Cardiac muscle cell (in vitro differentiated cells and primary cell): ENCODE measurements at regions not wholly inside any gene's neighbourhood (a gene's known extent, or its start where the extent isn't known, plus 50 kb on each side); places are given as distances from the start of the nearest gene placed in this dataset.

Experiments
- DNase-seq, 2 donors: peaks; one replicate each; pipeline versions ENCODE4 v3.0.0 to v3.0.0-alpha.2; 2010 to 2017; ENCODE audit warnings: low read depth in 1 of 2, low spot score in 1 of 2
- H3K27ac ChIP-seq: fragments of 200-600 bp; sonication (generic); 2 replicates; pipeline ENCODE4 v1.5.1; 2016
- H3K27me3 ChIP-seq: fragments of 200-600 bp; sonication (generic); 2 replicates; pipeline ENCODE4 v1.6.0; 2016; ENCODE audit warnings: control low read depth
- H3K36me3 ChIP-seq: fragments of 200-600 bp; sonication (generic); 2 replicates; pipeline ENCODE4 v1.5.1; 2016; ENCODE audit warnings: control low read depth
- H3K4me1 ChIP-seq: fragments of 200-600 bp; sonication (generic); 2 replicates; pipeline ENCODE4 v1.8.1; 2017; ENCODE audit warnings: low read depth, mild to moderate bottlenecking, mixed run types
- H3K4me3 ChIP-seq: fragments of 200-600 bp; sonication (generic); 2 replicates; pipeline ENCODE4 v1.5.1; 2016; ENCODE audit warnings: mild to moderate bottlenecking
- H3K9me3 ChIP-seq: fragments of 200-600 bp; sonication (generic); 2 replicates; pipeline ENCODE4 v1.5.1; 2017; ENCODE audit warnings: low read depth, mild to moderate bottlenecking, control low read depth
- CTCF ChIP-seq: IDR thresholded peaks from 2 replicates; pipeline ENCODE4 v1.5.1; 2012; ENCODE audit warnings: low read depth, mild to moderate bottlenecking, low read length

GRCh38 chr4:27985522-27985921, 1124.9 kb downstream of the STIM2 start:
- TF ChIP-seq CTCF = no peak
- no peaks in the 10 kb centered on the region for H3K9me3 ChIP-seq
- H3K4me3 ChIP-seq = no peak overlapping the region
- peaks cover 13% of the 10 kb centered on the region for H3K4me1 ChIP-seq
- no peak for DNase-seq
- H3K36me3 ChIP-seq = no peaks in the 10 kb centered on the region
- H3K27ac ChIP-seq = no peak overlapping the region
- H3K27me3 ChIP-seq = no peaks in the 10 kb centered on the region

GRCh38 chr4:27986476-27986875, 1125.8 kb downstream of the STIM2 start:
- no peak overlapping the region for H3K27ac ChIP-seq
- H3K4me3 ChIP-seq = no peak overlapping the region
- peaks cover 13% of the 10 kb centered on the region for H3K4me1 ChIP-seq
- H3K36me3 ChIP-seq = no peaks in the 10 kb centered on the region
- H3K9me3 ChIP-seq = no peaks in the 10 kb centered on the region
- DNase-seq = no peak
- no peak for TF ChIP-seq CTCF
- H3K27me3 ChIP-seq = no peaks in the 10 kb centered on the region

- Histone ChIP-seq H3K36me3 (no peaks in the 10 kb centered on the region), H3K27ac (no peak overlapping the region), H3K27me3 (no peaks in the 10 kb centered on the region), H3K4me1 (no peaks in the 10 kb centered on the region), H3K9me3 (no peaks in the 10 kb centered on the region), H3K4me3 (no peak overlapping the region)
- no peak for TF ChIP-seq CTCF
- DNase-seq = no peak
Observed at GRCh38 chr4:28001698-28002097, 1141.1 kb downstream of the STIM2 start.

GRCh38 chr4:28004520-28004919, 1143.9 kb downstream of the STIM2 start:
- Histone ChIP-seq H3K9me3 (no peaks in the 10 kb centered on the region), H3K27me3 (no peaks in the 10 kb centered on the region), H3K27ac (no peak overlapping the region), H3K36me3 (no peaks in the 10 kb centered on the region), H3K4me3 (no peak overlapping the region), H3K4me1 (no peaks in the 10 kb centered on the region)
- no peak for TF ChIP-seq CTCF
- DNase-seq = no peak

- DNase-seq = no peak
- no peak overlapping the region for H3K4me3 ChIP-seq
- no peaks in the 10 kb centered on the region for H3K27me3 ChIP-seq
- H3K4me1 ChIP-seq = no peaks in the 10 kb centered on the region
- TF ChIP-seq CTCF = no peak
- H3K9me3 ChIP-seq = no peaks in the 10 kb centered on the region
- no peak overlapping the region for H3K27ac ChIP-seq
- H3K36me3 ChIP-seq = no peaks in the 10 kb centered on the region
Observed at GRCh38 chr4:28006021-28006420, 1145.4 kb downstream of the STIM2 start.

- DNase-seq = no peak
- Histone ChIP-seq H3K36me3 (no peaks in the 10 kb centered on the region), H3K4me1 (no peaks in the 10 kb centered on the region), H3K4me3 (no peak overlapping the region), H3K9me3 (no peaks in the 10 kb centered on the region), H3K27ac (no peak overlapping the region), H3K27me3 (no peaks in the 10 kb centered on the region)
- TF ChIP-seq CTCF = no peak
Observed at GRCh38 chr4:28007693-28008092, 1147.1 kb downstream of the STIM2 start.
